ENCODE measurements at regions not wholly inside any gene's neighbourhood (a gene's known extent, or its start where the extent isn't known, plus 50 kb on each side); places are given as distances from the start of the nearest gene placed in this dataset.

DNA sequence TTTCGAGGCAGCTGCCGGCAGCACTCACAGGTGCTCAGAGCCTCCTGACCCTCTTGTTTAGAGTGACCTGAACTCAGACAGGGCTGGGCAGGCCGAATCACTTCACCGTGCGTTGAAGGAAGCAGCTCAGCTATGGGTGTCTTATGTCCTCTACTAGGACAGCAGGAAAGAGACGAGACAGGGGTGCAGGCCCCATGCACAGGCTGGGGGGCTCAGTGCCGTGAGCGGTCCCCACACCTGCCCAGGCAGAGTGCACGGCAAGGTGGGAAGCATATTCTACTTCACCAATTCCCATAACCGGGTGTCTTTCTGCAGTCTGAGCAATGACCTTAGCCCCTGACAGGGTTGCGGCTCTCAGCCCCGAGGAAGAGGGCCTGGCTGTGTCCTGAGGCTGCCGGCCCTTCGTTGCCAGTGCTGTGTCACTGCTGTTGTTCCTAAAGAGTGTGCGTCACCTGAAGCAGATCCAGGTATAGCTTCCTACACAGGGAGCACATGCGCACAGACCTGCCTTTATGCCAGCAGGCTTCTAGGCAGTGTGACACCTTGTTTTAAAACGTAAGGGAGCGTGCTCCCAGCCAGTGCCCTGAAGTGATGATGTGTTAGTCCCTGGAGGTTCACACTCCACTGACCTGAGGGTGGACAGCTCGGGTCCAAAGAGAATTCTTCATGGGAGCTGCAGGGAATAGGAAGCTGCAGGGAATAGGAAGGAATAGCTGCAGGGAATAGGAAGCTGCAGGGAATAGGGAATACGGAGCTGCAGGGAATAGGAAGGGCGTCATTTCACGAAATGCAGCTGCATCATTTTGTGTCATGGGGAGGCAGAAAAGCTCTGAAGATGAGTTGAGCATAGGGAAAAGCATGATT lies 207.9 kb upstream of the SALL3 start:
- DNase-seq: no peak

DNA sequence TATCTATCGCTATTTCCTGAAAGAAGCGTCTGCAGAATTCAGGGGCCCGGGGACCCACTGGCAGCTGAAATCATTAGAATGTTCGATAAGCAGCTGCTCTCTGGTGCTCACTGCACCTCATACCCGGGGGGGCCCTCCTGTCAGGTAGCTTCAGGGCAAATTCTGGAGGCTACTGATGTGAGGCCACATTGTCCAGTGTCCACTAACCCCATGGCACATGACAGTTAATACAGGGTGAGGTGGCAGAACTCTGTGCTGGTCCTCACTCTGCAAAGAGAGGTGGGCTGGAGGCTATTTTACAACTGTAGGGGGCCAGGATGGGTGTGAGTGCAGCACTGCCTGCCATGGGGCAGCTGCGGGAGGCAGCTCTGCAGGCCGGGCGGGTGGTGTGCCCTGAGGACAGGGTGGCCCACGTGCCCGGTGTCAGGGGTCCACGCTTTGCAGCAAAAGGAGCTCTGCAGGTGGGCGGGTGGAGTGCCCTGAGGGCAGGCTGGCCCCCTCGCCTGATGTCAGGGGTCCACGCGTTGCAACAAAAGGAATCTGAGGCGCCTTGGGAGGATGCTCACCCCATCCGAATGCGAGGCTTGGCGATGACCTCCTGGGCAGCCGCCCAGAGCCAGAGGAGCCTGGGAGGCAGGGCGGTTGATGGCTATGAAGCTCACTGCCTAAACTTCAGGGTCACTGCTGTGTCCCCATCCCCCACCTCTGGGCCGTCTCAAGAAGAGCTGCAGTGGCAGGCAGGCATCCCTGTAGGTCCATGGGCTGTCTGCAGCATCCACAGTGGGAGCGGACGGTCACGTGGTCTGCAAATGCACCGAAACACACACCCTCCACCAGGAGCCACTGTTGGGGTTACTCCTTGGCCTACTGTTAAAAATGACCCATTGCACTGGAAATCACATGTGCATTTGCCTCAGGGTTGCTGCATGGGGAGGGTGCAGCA lies 207.0 kb upstream of the SALL3 start:
- no peak for DNase-seq

DNA sequence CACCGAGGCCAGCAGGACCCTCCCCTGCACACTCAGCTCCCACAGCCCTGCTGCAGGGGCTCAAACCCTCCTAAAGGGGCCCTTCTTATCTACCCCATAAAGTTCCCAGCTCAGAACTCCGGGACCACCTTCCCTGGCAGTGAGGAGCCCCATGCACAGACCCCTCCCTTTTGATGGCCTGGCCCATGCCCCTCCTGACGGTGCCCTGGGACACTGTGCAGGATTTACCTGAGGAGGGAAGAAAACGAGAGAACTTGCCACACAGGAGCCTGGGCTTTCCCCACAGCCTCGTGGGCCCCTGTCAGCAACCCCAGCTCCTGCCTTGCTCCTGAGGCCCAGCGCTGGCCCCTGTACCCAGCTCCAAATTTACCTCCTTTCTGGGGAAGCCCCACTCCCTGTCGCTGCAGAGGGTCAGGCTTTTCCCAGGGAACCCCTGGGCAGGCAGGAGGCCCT lies 206.3 kb upstream of the SALL3 start:
- no peak for DNase-seq

DNA sequence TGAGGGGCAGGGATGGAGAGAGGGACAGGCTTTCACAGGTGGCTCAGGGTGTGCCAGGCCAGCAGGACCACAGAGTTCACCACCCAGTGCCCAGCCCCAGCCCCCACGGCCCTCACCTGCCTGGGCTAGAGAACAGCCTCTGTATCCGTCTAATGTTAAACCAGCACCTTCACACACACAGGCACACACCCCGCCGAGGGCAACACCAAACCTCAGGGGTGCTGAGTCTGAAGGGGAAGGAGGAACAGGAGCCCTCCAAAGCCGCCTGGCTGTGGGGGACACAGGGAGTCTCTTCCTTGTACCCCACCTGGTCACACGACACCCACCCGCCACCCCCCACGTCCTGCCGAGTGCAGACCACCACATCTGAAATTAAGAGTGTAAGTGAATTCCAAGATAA lies 205.8 kb upstream of the SALL3 start:
- no peak for DNase-seq

DNA sequence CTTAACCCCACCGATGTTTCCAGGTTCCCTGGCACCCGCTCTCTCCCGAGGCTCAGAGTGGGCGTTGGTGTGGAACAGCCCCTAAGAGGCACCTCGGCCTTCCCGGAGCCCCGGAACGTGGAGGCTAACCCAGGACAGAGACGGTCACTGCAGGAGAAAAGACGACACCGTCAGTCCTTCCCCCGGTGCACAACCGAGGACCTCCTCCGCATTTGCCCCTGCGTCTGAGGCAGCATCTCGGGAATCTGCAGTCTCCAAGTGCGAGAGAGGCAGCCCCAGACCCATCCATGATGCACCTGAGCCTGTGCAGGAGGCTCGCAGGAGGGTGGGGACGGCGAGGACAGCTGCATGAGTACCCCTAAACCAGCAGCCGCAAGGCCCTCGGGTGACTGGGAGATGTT lies 204.9 kb upstream of the SALL3 start:
- no peak for DNase-seq

GRCh38 chr18:78776151-78776550 lies 203.5 kb upstream of the SALL3 start:
- DNase-seq: no peak

DNA sequence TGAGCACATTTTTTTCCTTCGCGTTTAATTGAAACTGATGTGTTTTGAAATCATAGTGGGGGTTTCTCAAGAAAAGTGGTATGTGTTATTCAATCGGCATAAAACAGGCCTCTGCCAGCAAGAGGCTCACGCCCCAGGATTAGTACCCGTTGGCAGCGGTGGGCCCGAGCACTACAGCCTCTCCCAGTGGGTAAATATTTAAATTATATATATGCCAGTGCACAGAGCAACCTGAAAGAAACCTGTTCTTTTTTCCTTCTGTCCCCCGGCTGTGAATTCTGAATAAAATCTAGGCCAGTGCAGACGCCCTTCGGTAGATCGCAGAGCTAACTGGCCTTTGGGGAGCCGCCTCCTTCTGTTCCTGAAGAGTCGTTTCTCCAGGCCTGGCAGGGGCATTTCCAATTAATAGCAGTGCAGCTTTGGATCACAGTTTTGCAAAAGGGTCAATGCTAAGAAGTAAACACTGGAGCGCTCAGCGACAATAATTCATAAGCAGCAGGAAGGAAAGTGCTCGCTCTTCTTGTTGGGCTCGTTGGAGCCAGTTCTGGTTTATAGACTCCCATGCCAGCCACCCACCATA lies 202.8 kb upstream of the SALL3 start:
- DNase-seq: no peak

DNA sequence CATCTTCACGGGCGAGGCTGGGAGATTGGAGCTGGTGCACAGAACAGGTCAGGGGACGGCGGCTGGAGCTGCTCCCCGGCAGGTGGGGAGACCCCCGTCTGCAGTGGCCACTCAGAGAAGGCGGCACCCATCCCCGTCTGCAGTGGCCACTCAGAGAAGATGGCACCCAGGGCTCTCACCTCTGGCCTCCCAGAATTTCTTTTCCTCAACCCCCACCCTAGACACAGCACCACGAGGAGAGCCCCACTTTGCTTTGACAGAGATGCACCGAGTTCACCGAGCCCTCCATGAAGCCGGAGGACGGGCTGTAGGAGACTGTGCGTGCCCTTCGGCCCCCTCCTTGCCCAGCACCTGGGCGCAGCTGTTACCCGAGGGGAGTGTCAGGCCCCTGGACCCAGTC lies 201.6 kb upstream of the SALL3 start:
- no peak for DNase-seq

GRCh38 chr18:78778651-78779050 lies 201.0 kb upstream of the SALL3 start:
- no peak for DNase-seq

- no peak for DNase-seq
These were observed 199.5 kb upstream of the SALL3 start for GRCh38 chr18:78779996-78780718.

DNA sequence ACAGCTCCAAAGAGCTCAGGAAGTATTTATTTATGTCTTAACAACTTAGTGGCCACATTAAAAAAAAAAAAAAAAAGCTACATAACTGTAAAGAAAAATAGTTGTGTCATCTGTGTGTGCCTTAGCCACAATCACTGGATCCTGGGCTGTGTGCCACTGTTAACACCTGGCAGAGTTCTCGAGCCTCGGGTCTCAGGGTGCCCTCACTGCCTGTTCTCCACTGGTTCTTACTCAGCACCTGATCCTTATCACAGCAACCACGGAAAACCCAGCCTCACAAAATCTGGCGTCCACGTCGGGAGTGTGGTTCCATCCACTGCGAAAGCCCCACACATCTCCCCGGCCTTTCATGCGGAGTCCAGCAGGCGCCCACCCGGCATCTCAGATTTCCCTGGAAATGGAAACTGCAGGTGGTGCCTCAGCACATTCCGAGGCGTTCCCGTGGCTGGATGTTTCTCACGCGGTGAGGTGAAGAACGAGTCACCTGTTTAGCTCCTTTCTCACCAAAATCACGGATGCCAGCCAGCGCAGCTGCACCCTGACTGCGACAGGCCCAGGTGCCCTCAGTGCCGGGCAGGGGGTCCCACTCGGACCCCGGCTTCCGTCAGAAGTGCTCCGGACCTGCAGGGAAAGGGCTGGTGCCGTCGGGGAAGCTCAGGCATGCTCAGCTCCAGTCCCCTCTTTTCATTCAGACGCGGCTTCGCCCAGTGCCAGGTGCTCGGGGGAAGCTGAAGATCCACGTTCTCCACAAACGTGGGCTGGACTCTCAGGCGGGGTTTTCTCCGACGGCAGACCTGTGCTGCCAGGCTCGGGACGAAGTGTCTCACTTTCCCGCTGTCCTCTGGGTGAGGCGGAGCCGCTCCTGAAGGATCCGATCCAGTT lies 198.7 kb upstream of the SALL3 start:
- DNase-seq: no peak

GRCh38 chr18:78781601-78781960 lies 198.0 kb upstream of the SALL3 start:
- no peak for DNase-seq

- no peak for DNase-seq
These were observed 196.6 kb upstream of the SALL3 start for GRCh38 chr18:78782951-78783563.

- no peak for DNase-seq
These were observed 196.1 kb upstream of the SALL3 start for GRCh38 chr18:78783564-78783960.

- DNase-seq: no peak
These were observed 194.8 kb upstream of the SALL3 start for GRCh38 chr18:78784861-78785260.

- DNase-seq: no peak
These were observed 193.9 kb upstream of the SALL3 start for GRCh38 chr18:78785706-78786105.

DNA sequence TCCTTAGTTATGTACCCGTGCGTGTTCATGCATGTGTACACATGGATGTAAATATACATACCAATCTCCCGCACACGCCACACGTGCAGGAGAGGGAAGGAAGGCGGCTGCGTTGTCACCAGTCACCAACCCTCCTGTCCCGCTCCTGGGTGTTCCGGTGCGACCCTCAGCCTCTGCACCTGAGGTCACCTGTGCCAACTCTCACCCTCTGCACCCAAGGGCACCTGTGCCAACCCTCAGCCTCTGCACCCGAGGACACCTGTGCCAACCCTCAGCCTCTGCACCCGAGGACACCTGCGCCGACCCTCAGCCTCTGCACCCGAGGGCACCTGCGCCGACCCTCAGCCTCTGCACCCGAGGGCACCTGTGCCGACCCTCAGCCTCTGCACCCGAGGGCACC lies 192.8 kb upstream of the SALL3 start:
- no peak for DNase-seq

DNA sequence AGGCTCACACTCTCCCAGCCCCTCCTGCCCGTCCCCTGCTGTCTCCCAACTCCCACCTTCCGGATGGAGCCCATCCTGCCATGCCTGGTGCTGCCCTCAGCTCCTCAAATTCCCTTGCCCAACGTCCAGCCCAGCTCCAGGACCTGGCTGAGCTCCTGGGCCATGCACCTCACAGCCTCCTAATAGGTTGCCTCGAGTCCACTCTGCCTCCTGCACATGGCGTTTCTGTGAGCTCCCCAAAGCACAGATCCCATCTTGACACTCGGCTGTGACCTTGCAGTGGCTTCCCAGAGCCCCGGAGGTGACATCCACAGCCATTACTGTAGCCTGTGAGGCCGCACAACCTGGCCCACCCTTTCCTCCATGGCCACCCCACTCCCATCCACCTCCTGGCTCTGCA lies 191.9 kb upstream of the SALL3 start:
- DNase-seq: no peak

DNA sequence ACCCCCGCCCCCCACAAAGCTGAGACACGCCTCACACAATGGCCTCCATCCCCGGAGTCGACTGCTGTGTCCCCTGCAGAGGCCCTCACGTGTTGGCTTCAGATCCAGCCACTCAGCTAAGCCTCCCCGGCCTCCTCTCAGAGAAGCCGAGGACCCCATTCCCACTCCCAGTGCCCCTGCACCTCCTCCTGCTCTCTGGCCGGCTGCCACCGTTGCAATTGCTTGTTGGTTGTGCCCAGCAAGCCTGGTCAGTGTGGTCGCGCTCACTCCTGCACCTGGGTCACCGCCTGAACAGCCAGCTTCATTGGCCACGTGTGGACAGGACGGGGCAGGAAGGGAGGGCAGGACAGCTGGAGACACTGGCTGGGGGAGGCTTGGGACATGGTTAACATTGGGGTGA lies 191.5 kb upstream of the SALL3 start:
- DNase-seq: no peak

GRCh38 chr18:78789850-78790249 lies 189.8 kb upstream of the SALL3 start:
- no peak for DNase-seq

Data from renal pelvis (tissue), 1 donor.